Liver (tissue), 8 donors: ENCODE measurements at regions not wholly inside any gene's neighbourhood (a gene's known extent, or its start where the extent isn't known, plus 50 kb on each side); places are given as distances from the start of the nearest gene placed in this dataset.

Source experiments
- DNase-seq: peaks from one replicate; pipeline ENCODE4 v3.0.0-alpha.2; 2017; ENCODE audit warnings: low spot score
- H3K27ac ChIP-seq, 2 donors: one replicate each; pipeline ENCODE4 v1.7.0; 2013; ENCODE audit warnings: inconsistent platforms in 2 of 2, low read length in 2 of 2, control low read depth in 1 of 2, low read depth in 1 of 2, mild to moderate bottlenecking in 1 of 2
- H3K27me3 ChIP-seq, 4 donors: one replicate each; pipeline versions ENCODE4 v1.6.1 to v1.7.0; 2013; ENCODE audit warnings: low read length in 3 of 4, inconsistent platforms in 1 of 4, mild to moderate bottlenecking in 1 of 4, moderate library complexity in 1 of 4; ENCODE audit not compliant: control insufficient read depth in 4 of 4, insufficient read depth in 4 of 4
- H3K36me3 ChIP-seq, 4 donors: one replicate each; pipeline versions ENCODE4 v1.6.1 to v1.7.0; 2013; ENCODE audit warnings: low read length in 3 of 4, mild to moderate bottlenecking in 3 of 4, low read depth in 1 of 4, moderate library complexity in 1 of 4; ENCODE audit not compliant: control insufficient read depth in 4 of 4, insufficient read depth in 3 of 4
- H3K4me1 ChIP-seq, 4 donors: one replicate each; pipeline versions ENCODE4 v1.6.1 to v1.7.0; 2013; ENCODE audit warnings: low read length in 3 of 4, mild to moderate bottlenecking in 3 of 4, moderate library complexity in 1 of 4; ENCODE audit not compliant: control insufficient read depth in 4 of 4, insufficient read depth in 4 of 4
- H3K4me3 ChIP-seq, 3 donors: one replicate each; pipeline versions ENCODE4 v1.6.1 to v1.7.0; 2013; ENCODE audit warnings: low read length in 3 of 3, control low read depth in 1 of 3, low read depth in 1 of 3, mild to moderate bottlenecking in 1 of 3
- H3K9ac ChIP-seq, 2 donors: one replicate each; pipeline ENCODE4 v1.7.0; 2013; ENCODE audit warnings: low read length in 2 of 2, mild to moderate bottlenecking in 2 of 2, moderate library complexity in 2 of 2, control low read depth in 1 of 2, low read depth in 1 of 2
- H3K9me3 ChIP-seq, 4 donors: one replicate each; pipeline versions ENCODE4 v1.6.1 to v1.7.0; 2013; ENCODE audit warnings: low read length in 3 of 4; ENCODE audit not compliant: control insufficient read depth in 4 of 4
- CTCF ChIP-seq: fragments of 150-350 bp; IDR thresholded peaks from 2 replicates; pipeline ENCODE4 v1.5.1; 2017; ENCODE audit warnings: improper control_type of control experiment, low read depth, low read length; ENCODE audit not compliant: missing input control
- EGR1 ChIP-seq, 2 donors: IDR thresholded peaks; 2 replicates each; pipeline ENCODE4 v1.6.1; 2016 to 2018; ENCODE audit warnings: antibody characterized with exemption in 2 of 2, low read depth in 2 of 2
- FOXA1 ChIP-seq: IDR thresholded peaks from 2 replicates; pipeline ENCODE4 v1.6.1; 2016; ENCODE audit warnings: antibody characterized with exemption
- FOXA2 ChIP-seq: IDR thresholded peaks from 2 replicates; pipeline ENCODE4 v1.6.1; 2016; ENCODE audit warnings: antibody characterized with exemption
- GABPA ChIP-seq, 2 donors: IDR thresholded peaks in 1 of 2; conservative IDR thresholded peaks in 1 of 2; 2 replicates each; pipeline ENCODE4 v1.6.1; 2016; ENCODE audit warnings: antibody characterized with exemption in 2 of 2, mild to moderate bottlenecking in 1 of 2, moderate library complexity in 1 of 2
- HNF4A ChIP-seq, 2 donors: conservative IDR thresholded peaks; 2 replicates each; pipeline ENCODE4 v1.6.1; 2016; ENCODE audit warnings: antibody characterized with exemption in 2 of 2, mild to moderate bottlenecking in 2 of 2
- HNF4G ChIP-seq: IDR thresholded peaks from 2 replicates; pipeline ENCODE4 v1.6.1; 2016; ENCODE audit warnings: antibody characterized with exemption
- JUND ChIP-seq, 2 donors: IDR thresholded peaks; 2 replicates each; pipeline ENCODE4 v1.6.1; 2016; ENCODE audit warnings: antibody characterized with exemption in 2 of 2
- NR2F2 ChIP-seq: IDR thresholded peaks from 2 replicates; pipeline ENCODE4 v1.6.1; 2016; ENCODE audit warnings: antibody characterized with exemption
- RAD21 ChIP-seq, 2 donors: IDR thresholded peaks; 2 replicates each; pipeline ENCODE4 v1.6.1; 2016; ENCODE audit warnings: antibody characterized with exemption in 2 of 2, mild to moderate bottlenecking in 2 of 2
- REST ChIP-seq: IDR thresholded peaks from 2 replicates; pipeline ENCODE4 v1.6.1; 2016; ENCODE audit warnings: antibody characterized with exemption, mild to moderate bottlenecking
- RXRA ChIP-seq, 2 donors: IDR thresholded peaks; 2 replicates each; pipeline ENCODE4 v1.6.1; 2017 to 2018; ENCODE audit warnings: antibody characterized with exemption in 2 of 2, mild to moderate bottlenecking in 1 of 2
- SP1 ChIP-seq: IDR thresholded peaks from 2 replicates; pipeline ENCODE4 v1.6.1; 2018; ENCODE audit warnings: antibody characterized with exemption, mild to moderate bottlenecking
- TAF1 ChIP-seq: conservative IDR thresholded peaks from 2 replicates; pipeline ENCODE4 v1.6.1; 2016; ENCODE audit warnings: antibody characterized with exemption, mild to moderate bottlenecking
- YY1 ChIP-seq: IDR thresholded peaks from 2 replicates; pipeline ENCODE4 v1.6.1; 2016; ENCODE audit warnings: antibody characterized with exemption, mild to moderate bottlenecking
- WGBS: extraction: QIAGEN DNeasy Blood & Tissue Kit; methylation state at CpG from one replicate; pipeline ENCODE4 v1.1.7; 2013; 5-methylcytosine and 5-hydroxymethylcytosine counted together
- TF ChIP-seq, protein P1 (sequence below): IDR thresholded peaks from 2 replicates; pipeline ENCODE4 v1.6.1; 2016; ENCODE audit warnings: antibody characterized with exemption
- TF ChIP-seq, protein P2 (sequence below): IDR thresholded peaks from 2 replicates; pipeline ENCODE4 v1.6.1; 2016; ENCODE audit warnings: antibody characterized with exemption
- TF ChIP-seq, protein P3 (sequence below): IDR thresholded peaks from 2 replicates; pipeline ENCODE4 v1.6.1; 2016; ENCODE audit warnings: antibody characterized with exemption
- donor health status: healthy.
- donor health status: healthy.
- donor health status: healthy.
- donor health status: healthy.
- donor health status: healthy.

DNA sequence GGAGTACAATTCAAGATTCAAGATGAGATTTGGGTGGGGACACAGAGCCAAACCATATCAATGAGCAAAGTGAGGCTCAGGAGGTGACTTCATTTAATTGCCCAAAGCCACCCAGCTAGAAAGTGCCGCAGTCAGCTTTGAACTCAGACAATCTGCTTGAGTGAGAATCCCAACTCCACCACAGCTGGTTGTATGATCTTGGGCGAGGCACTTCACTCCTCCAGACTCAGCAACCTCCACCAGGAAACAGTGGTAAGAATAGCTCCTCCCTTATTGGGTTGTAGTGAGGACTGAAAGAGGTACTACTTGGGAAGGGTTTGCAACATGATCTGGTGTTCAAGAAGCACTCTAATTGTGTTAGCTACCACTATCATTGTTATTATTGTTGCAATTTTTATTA, 129.2 kb upstream of the RFLNA start (continued):
- TF ChIP-seq YY1 (no peak), RXRA (IDR thresholded peaks at IDR 0.05) (no peak), SP1 (no peak), HNF4G (no peak), NR2F2 (no peak)

DNA sequence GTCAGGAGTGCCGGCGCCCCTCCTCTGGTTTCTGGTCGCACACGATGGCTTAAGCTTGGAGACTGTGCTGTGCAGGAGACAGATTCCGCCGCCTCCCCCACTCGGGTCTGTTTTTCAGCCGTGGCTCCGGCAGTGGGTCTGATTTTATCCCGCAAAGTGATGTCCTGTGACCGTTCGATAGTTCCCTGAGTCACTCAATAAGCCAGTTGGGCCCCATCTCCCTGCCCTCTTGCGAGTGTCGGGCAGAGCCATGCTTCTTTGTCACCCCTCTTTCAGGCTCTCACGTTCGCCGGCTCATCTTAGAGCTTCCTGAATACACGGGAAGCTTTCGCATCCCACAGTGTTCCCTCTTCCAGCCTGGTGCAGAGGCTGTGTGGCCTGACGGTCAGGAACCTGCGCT, 127.8 kb upstream of the RFLNA start:
- no peaks in the 10 kb centered on the region for H3K27me3 ChIP-seq
- no peak overlapping the region for H3K27ac ChIP-seq
- no peak for DNase-seq
- no peak overlapping the region for H3K9ac ChIP-seq
- WGBS: 95% methylated on average over 21 of the region's 21 CpGs
- no peaks in the 10 kb centered on the region for H3K4me1 ChIP-seq
- H3K36me3 ChIP-seq: no peaks in the 10 kb centered on the region
- no peak overlapping the region for H3K4me3 ChIP-seq
- TF ChIP-seq JUND (IDR thresholded peaks at IDR 0.05): no peak
- no peak for TF ChIP-seq REST
- no peak for TF ChIP-seq EGR1 (IDR thresholded peaks at IDR 0.05; ENCODE audit: low read depth in 2 of 2)
- no peak for TF ChIP-seq FOXA2
- no peak for TF ChIP-seq FOXA1
- no peaks in the 10 kb centered on the region for H3K9me3 ChIP-seq

DNA sequence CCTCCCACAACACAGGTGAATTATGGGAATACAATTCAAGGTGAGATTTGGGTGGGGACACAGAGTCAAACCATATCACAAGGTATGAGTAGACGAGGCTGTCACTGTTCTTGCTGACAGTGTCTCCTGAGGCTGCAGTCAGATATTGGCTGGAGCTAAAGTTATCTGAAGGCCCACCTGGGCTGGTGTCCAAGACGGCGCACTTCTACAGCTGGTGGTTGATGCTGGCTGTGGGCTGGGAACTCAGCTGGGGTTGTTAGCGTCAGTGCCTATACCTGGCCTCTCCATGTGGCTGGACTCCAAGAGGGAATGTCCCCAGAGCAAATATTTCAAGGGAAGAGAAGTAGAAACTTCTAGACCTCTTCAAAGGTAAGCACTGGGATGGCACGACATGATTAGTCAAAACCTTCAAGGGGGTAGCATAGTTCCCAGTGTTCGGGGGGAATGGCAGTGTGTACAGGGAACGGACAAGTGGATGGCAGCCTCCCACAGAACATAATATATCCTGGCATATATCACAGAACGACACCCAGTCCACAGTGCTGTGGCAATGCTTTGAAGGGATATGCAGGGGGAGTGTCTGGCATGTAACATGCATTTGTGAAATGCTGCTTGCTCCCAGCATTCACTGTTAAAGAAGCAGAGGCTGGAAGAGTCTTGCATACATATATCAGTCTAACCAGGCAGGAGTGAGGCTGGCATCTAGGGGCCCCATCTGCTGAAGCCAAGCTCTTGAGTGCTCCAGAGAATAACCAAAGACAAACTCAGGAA, 126.7 kb upstream of the RFLNA start:
- H3K27ac ChIP-seq: no peak overlapping the region
- H3K36me3 ChIP-seq: no peaks in the 10 kb centered on the region
- no peak for TF ChIP-seq JUND (IDR thresholded peaks at IDR 0.05)
- TF ChIP-seq, protein P1, sequence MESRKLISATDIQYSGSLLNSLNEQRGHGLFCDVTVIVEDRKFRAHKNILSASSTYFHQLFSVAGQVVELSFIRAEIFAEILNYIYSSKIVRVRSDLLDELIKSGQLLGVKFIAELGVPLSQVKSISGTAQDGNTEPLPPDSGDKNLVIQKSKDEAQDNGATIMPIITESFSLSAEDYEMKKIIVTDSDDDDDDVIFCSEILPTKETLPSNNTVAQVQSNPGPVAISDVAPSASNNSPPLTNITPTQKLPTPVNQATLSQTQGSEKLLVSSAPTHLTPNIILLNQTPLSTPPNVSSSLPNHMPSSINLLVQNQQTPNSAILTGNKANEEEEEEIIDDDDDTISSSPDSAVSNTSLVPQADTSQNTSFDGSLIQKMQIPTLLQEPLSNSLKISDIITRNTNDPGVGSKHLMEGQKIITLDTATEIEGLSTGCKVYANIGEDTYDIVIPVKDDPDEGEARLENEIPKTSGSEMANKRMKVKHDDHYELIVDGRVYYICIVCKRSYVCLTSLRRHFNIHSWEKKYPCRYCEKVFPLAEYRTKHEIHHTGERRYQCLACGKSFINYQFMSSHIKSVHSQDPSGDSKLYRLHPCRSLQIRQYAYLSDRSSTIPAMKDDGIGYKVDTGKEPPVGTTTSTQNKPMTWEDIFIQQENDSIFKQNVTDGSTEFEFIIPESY: no peak
- TF ChIP-seq, protein P2, sequence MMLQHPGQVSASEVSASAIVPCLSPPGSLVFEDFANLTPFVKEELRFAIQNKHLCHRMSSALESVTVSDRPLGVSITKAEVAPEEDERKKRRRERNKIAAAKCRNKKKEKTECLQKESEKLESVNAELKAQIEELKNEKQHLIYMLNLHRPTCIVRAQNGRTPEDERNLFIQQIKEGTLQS: no peak
- no peak for TF ChIP-seq CTCF
- no peak for TF ChIP-seq YY1
- TF ChIP-seq FOXA1: no peak
- no peak for TF ChIP-seq REST
- no peak for TF ChIP-seq SP1
- TF ChIP-seq GABPA (IDR thresholded peaks at IDR 0.05 in 1 of 2, conservative IDR thresholded peaks at IDR 0.05 in 1 of 2): no peak
- TF ChIP-seq, protein P3, sequence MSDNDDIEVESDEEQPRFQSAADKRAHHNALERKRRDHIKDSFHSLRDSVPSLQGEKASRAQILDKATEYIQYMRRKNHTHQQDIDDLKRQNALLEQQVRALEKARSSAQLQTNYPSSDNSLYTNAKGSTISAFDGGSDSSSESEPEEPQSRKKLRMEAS: no peak
- TF ChIP-seq HNF4A (conservative IDR thresholded peaks at IDR 0.05): no peak
- TF ChIP-seq NR2F2: no peak
- no peak for TF ChIP-seq TAF1
- no peak for TF ChIP-seq RAD21 (IDR thresholded peaks at IDR 0.05)
- no peak for TF ChIP-seq FOXA2
- TF ChIP-seq HNF4G: no peak
- TF ChIP-seq RXRA (IDR thresholded peaks at IDR 0.05): no peak
- H3K4me1 ChIP-seq: no peaks in the 10 kb centered on the region
- H3K4me3 ChIP-seq: no peak overlapping the region
- no peak for DNase-seq
- WGBS: 90% methylated on average over 8 of the region's 8 CpGs
- no peak overlapping the region for H3K9ac ChIP-seq
- H3K9me3 ChIP-seq: no peaks in the 10 kb centered on the region
- H3K27me3 ChIP-seq: no peaks in the 10 kb centered on the region
